GM12891 (cell line): ENCODE measurements at regions not wholly inside any gene's neighbourhood (a gene's known extent, or its start where the extent isn't known, plus 50 kb on each side); places are given as distances from the start of the nearest gene placed in this dataset.
"Not testable (repeated sequence)": the region's sequence is repeated elsewhere in the genome, so short reads cannot be mapped to it uniquely, and the experiment has no call there.

Experiments used
- POLR2A ChIP-seq: IDR thresholded peaks from 2 replicates; pipeline ENCODE4 v1.6.1; 2011; ENCODE audit warnings: low read depth, low read length, control low read depth
- POLR2AphosphoS5 ChIP-seq: IDR thresholded peaks from 2 replicates; pipeline ENCODE4 v1.6.1; 2011; ENCODE audit warnings: low read depth, low read length, control low read depth
- SPI1 ChIP-seq: IDR thresholded peaks from 2 replicates; pipeline ENCODE4 v1.6.1; 2011; ENCODE audit warnings: low read depth, low read length, control low read depth
- TAF1 ChIP-seq: IDR thresholded peaks from 2 replicates; pipeline ENCODE4 v1.6.1; 2011; ENCODE audit warnings: low read depth, low read length, control low read depth

DNA sequence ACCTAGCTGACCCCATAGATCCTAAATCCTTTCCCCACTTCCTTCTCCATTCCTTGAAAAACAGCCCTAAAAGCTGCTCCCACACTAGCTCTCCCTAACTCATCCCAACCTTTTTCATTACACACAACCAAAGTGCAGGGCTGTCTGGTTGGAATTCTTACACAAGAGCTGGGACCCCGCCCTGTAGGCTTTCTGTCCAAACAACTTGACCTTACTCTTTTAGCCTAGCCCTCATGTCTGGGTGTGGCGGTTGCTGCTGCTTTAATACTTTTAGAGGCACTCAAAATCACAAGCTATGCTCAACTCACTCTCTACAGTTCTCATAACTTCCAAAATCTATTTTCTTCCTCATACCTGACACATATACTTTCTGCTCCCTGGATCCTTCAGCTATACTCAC lies 93.9 kb upstream of the TRIM24 start:
- not testable (repeated sequence) for TF ChIP-seq POLR2A, POLR2AphosphoS5, SPI1, TAF1
